ENCODE measurements at regions not wholly inside any gene's neighbourhood (a gene's known extent, or its start where the extent isn't known, plus 50 kb on each side); places are given as distances from the start of the nearest gene placed in this dataset.

DNA sequence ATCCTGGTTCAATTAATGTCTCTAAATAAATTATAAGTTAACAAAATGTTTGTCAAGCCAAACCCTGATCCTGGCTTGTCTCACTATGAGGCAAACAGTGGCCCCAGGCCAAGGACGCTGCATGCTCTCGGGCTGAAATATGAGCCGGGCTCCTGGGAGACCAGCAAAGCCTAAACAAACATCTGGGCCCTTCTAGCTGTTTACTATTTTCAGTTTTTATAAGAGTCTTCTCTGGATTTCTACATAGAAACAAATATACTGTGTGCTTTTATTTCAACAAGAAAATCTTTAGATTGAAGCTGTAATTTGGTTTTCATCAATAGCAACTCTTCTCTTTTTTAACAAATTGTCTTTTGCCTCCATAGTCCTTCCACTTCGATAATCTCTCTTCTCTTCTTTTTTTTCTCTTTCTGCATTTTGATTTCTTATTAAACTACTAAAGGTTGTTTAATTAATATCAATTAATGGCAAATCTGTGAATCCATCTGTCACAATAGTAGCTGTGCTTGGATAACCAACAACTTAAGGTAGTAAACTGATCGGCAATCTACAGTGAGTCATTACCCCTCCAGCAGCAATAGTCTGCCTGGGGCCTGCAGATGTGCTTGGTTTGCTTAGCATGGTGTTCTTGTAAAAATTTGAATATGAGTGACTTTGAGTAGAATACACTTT lies 83.3 kb upstream of the DNAJC1 start:
- Histone ChIP-seq H3K27ac (ENCODE audit: insufficient read depth, low read length) (no peak overlapping the region), H2AFZ (replicated peaks; ENCODE audit: low read length, poor library complexity) (no peak overlapping the region), H3K79me1 (ENCODE audit: low read depth in 1 of 2, low read length in 2 of 2) (no peaks in the 10 kb centered on the region), H2BK5ac (ENCODE audit: low read depth, low read length, poor library complexity, severe bottlenecking) (no peak overlapping the region), H3K4me3 (ENCODE audit: insufficient read depth, low read depth, low read length) (no peak overlapping the region), H2BK20ac (ENCODE audit: low read depth, low read length) (no peak overlapping the region), H3K4ac (ENCODE audit: low read depth, low read length) (no peak overlapping the region), H3K4me1 (ENCODE audit: control insufficient read depth, insufficient read depth, low read length) (no peaks in the 10 kb centered on the region), H4K8ac (ENCODE audit: low read depth in 2 of 2, low read length in 2 of 2) (no peak overlapping the region), H3K9me3 (ENCODE audit: control insufficient read depth, insufficient read depth, low read length) (no peaks in the 10 kb centered on the region), H3K9ac (ENCODE audit: low read depth, low read length) (no peak overlapping the region), H3K36me3 (ENCODE audit: control insufficient read depth, insufficient read depth, low read length) (no peaks in the 10 kb centered on the region), H2AK5ac (ENCODE audit: low read depth, low read length) (no peak overlapping the region), H3K56ac (ENCODE audit: extremely low read depth, insufficient read depth, low read length) (no peak overlapping the region), H2BK120ac (ENCODE audit: low read depth, low read length) (no peak overlapping the region), H3K23ac (ENCODE audit: low read depth, low read length) (no peak overlapping the region), H2AK9ac (replicated peaks; ENCODE audit: low read depth, low read length, poor library complexity) (no peak overlapping the region), H3K27me3 (ENCODE audit: control insufficient read depth, insufficient read depth, low read length) (no peaks in the 10 kb centered on the region), H4K5ac (ENCODE audit: low read depth, low read length) (no peak overlapping the region), H3K18ac (ENCODE audit: low read depth, low read length) (no peak overlapping the region), H3K14ac (replicated peaks; ENCODE audit: low read depth, low read length) (no peak overlapping the region), H2BK15ac (ENCODE audit: low read depth, low read length) (no peak overlapping the region), H3K4me2 (ENCODE audit: low read depth, low read length) (no peak overlapping the region), H3K9me1 (ENCODE audit: insufficient read depth, low read length) (no peaks in the 10 kb centered on the region), H4K20me1 (ENCODE audit: insufficient read depth, low read length) (no peaks in the 10 kb centered on the region), H4K91ac (ENCODE audit: insufficient read depth, low read depth, low read length) (no peak overlapping the region)
- ATAC-seq (ENCODE audit: low read depth) = peak; percentile 87
- DNase-seq = peak; percentile 54
- ChIA-PET POLR2A (ENCODE audit: unreplicated experiment) (interaction anchor here (0.6 kb wide), 1 partner anchor 23 kb away, joined by 3 read pairs; no protein-coding TSS in a partner anchor), CTCF (interaction anchor here (0.6 kb wide), 1 partner anchor 844 kb away, joined by 3 read pairs; no protein-coding TSS in a partner anchor)
- intact Hi-C loops (cut with micrococcal nuclease) = no loop called here
- in situ Hi-C loops (cut with MboI; ENCODE audit: low sequenced_read_pairs) = no loop called here
- dilution Hi-C loops (cut with HindIII; ENCODE audit: low sequenced_read_pairs, unreplicated experiment) = no loop called here
- TF ChIP-seq SMC3 (IDR thresholded peaks at IDR 0.05; ENCODE audit: low read depth, low read length) (no peak), RCOR1 (IDR thresholded peaks at IDR 0.05; ENCODE audit: insufficient replicate concordance, low read length) (no peak), CHD1 (IDR thresholded peaks at IDR 0.05; ENCODE audit: low read depth, low read length) (no peak), CEBPB (IDR thresholded peaks at IDR 0.05; ENCODE audit: low read depth, low read length) (no peak), FOS (IDR thresholded peaks at IDR 0.05; ENCODE audit: low read depth, low read length) (no peak), MAZ (IDR thresholded peaks at IDR 0.05; ENCODE audit: borderline replicate concordance, low read depth, low read length) (no peak), MXI1 (IDR thresholded peaks at IDR 0.05; ENCODE audit: borderline replicate concordance, low read depth, low read length) (no peak)
- TF ChIP-seq, protein P1, sequence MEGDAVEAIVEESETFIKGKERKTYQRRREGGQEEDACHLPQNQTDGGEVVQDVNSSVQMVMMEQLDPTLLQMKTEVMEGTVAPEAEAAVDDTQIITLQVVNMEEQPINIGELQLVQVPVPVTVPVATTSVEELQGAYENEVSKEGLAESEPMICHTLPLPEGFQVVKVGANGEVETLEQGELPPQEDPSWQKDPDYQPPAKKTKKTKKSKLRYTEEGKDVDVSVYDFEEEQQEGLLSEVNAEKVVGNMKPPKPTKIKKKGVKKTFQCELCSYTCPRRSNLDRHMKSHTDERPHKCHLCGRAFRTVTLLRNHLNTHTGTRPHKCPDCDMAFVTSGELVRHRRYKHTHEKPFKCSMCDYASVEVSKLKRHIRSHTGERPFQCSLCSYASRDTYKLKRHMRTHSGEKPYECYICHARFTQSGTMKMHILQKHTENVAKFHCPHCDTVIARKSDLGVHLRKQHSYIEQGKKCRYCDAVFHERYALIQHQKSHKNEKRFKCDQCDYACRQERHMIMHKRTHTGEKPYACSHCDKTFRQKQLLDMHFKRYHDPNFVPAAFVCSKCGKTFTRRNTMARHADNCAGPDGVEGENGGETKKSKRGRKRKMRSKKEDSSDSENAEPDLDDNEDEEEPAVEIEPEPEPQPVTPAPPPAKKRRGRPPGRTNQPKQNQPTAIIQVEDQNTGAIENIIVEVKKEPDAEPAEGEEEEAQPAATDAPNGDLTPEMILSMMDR (conservative IDR thresholded peaks at IDR 0.05; ENCODE audit: low read depth, low read length) = no peak
- TF ChIP-seq, protein P2, sequence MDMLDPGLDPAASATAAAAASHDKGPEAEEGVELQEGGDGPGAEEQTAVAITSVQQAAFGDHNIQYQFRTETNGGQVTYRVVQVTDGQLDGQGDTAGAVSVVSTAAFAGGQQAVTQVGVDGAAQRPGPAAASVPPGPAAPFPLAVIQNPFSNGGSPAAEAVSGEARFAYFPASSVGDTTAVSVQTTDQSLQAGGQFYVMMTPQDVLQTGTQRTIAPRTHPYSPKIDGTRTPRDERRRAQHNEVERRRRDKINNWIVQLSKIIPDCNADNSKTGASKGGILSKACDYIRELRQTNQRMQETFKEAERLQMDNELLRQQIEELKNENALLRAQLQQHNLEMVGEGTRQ (IDR thresholded peaks at IDR 0.05; ENCODE audit: low read depth, low read length) = no peak
- TF ChIP-seq, protein P3, sequence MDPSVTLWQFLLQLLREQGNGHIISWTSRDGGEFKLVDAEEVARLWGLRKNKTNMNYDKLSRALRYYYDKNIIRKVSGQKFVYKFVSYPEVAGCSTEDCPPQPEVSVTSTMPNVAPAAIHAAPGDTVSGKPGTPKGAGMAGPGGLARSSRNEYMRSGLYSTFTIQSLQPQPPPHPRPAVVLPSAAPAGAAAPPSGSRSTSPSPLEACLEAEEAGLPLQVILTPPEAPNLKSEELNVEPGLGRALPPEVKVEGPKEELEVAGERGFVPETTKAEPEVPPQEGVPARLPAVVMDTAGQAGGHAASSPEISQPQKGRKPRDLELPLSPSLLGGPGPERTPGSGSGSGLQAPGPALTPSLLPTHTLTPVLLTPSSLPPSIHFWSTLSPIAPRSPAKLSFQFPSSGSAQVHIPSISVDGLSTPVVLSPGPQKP (IDR thresholded peaks at IDR 0.05; ENCODE audit: borderline replicate concordance, low read depth, low read length) = no peak
- WGBS, 2 experiments (ENCODE audit: extremely low coverage in 2 of 2, insufficient read length in 1 of 2) = no CpG with 5 or more reads among the region's 5 CpGs
- BruUV-seq (replicated peaks) = no TSS peak

Data from IMR-90 (cell line).